PC-3 (cell line): ENCODE measurements at regions not wholly inside any gene's neighbourhood (a gene's known extent, or its start where the extent isn't known, plus 50 kb on each side); places are given as distances from the start of the nearest gene placed in this dataset.

Source experiments
- ATAC-seq: fragments of 200-7000 bp; cut with Tn5 transposase; 2 replicates; pipeline ENCODE4 v1.9.1; 2020; ENCODE audit warnings: mild to moderate bottlenecking, moderate library complexity
- BruUV-seq: library from RNA; stranded (reverse); fragments of 400-500 nt; replicated peaks from 2 replicates; lab custom pipeline; 2021; lab: Mats Ljungman, UMichigan
- CTCF ChIA-PET: fragments of 300-600 bp; sonication (Branson Sonifier 250); formaldehyde crosslinking; loops from one replicate; lab custom pipeline; 2022; ENCODE audit warnings: antibody characterized with exemption; lab: Charles Lee
- POLR2A ChIA-PET: fragments of 300-600 bp; sonication (Branson Sonifier 250); formaldehyde crosslinking; loops from one replicate; lab custom pipeline; 2022; ENCODE audit warnings: antibody characterized with exemption; ENCODE audit not compliant: unreplicated experiment; lab: Charles Lee
- DNase-seq: peaks from one replicate; pipeline ENCODE4 v3.0.0-alpha.2; 2015
- H2AFZ ChIP-seq: fragments of 300-600 bp; sonication (generic); 2 replicates; pipeline ENCODE4 v1.6.0; 2016; ENCODE audit warnings: antibody characterized with exemption, low read length
- H3F3A ChIP-seq: fragments of 300-600 bp; sonication (generic); one replicate; pipeline ENCODE4 v1.6.0; 2017; ENCODE audit warnings: antibody characterized with exemption, low read length, control low read depth, mild to moderate bottlenecking; ENCODE audit not compliant: unreplicated experiment
- H3K27ac ChIP-seq: fragments of 300-600 bp; sonication (generic); 2 replicates; pipeline ENCODE4 v1.5.1; 2016; ENCODE audit warnings: mild to moderate bottlenecking, low read length
- H3K27me3 ChIP-seq: fragments of 300-600 bp; sonication (generic); 2 replicates; pipeline ENCODE4 v1.6.1; 2016; ENCODE audit warnings: low read length, mixed read lengths
- H3K36me3 ChIP-seq: fragments of 300-600 bp; sonication (generic); 2 replicates; pipeline ENCODE4 v1.6.1; 2016; ENCODE audit warnings: low read depth, mixed run types, low read length, mixed read lengths
- H3K4me1 ChIP-seq: fragments of 300-600 bp; sonication (generic); 2 replicates; pipeline ENCODE4 v1.5.1; 2016; ENCODE audit warnings: low read length; ENCODE audit not compliant: insufficient read depth
- H3K4me2 ChIP-seq: fragments of 300-600 bp; sonication (generic); 2 replicates; pipeline ENCODE4 v1.6.0; 2016; ENCODE audit warnings: low read length
- H3K4me3 ChIP-seq: fragments of 300-600 bp; sonication (generic); 2 replicates; pipeline ENCODE4 v1.5.1; 2016; ENCODE audit warnings: mild to moderate bottlenecking, low read length, mixed read lengths
- H3K79me2 ChIP-seq: fragments of 300-600 bp; sonication (generic); 2 replicates; pipeline ENCODE4 v1.6.1; 2017; ENCODE audit warnings: low read length, mixed read lengths
- H3K9ac ChIP-seq: fragments of 300-600 bp; sonication (generic); 2 replicates; pipeline ENCODE4 v1.6.0; 2016; ENCODE audit warnings: mild to moderate bottlenecking, low read length
- H3K9me2 ChIP-seq: fragments of 300-600 bp; sonication (generic); replicated peaks from 2 replicates; pipeline ENCODE4 v1.6.1; 2016; ENCODE audit warnings: mixed run types, low read length, mixed read lengths
- H3K9me3 ChIP-seq: fragments of 300-600 bp; sonication (generic); 2 replicates; pipeline ENCODE4 v1.6.1; 2016; ENCODE audit warnings: low read length, mixed read lengths
- H4K20me1 ChIP-seq: fragments of 300-600 bp; sonication (generic); 2 replicates; pipeline ENCODE4 v1.6.1; 2016; ENCODE audit warnings: low read length, mixed read lengths
- EZH2 ChIP-seq: fragments of 300-600 bp; sonication (generic); IDR thresholded peaks from one replicate; pipeline ENCODE4 v1.6.1; 2017; ENCODE audit warnings: antibody characterized with exemption, mild to moderate bottlenecking, low read length; ENCODE audit not compliant: unreplicated experiment
- EZH2phosphoT487 ChIP-seq: fragments of 300-600 bp; sonication (generic); IDR thresholded peaks from 2 replicates; pipeline ENCODE4 v1.6.1; 2018; ENCODE audit warnings: mild to moderate bottlenecking, antibody characterized with exemption, low read length, borderline replicate concordance
- intact Hi-C: fragments of 100-400 bp; cut with micrococcal nuclease; formaldehyde crosslinking; loops from 2 replicates; pipeline ENCODE4 v1.9.0; 2023
- TF ChIP-seq, protein P1 (sequence below): fragments of 300-600 bp; sonication (generic); conservative IDR thresholded peaks from 2 replicates; pipeline ENCODE4 v1.5.1; 2017; ENCODE audit warnings: antibody characterized with exemption, low read depth, mild to moderate bottlenecking, low read length

DNA sequence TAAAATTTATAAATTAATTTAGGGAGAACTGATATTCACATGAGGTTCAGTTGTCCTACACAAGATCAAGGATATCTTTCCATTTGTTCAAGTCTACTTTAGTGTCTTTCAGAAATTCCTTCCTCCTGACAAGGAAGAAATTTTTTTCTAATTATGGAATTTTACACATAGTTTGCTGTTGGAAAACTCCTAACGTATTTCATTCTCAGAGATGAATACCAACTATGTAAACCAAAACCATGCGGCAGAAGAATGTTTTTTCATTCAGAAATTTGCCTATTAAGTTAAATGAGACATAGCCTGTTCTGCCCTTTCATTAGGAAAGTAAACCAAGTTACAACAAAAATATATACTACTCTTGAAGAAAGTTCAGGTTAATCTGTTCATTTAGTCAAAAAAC lies 111.2 kb upstream of the PRDM1 start:
- BruUV-seq, result no TSS peak
- Histone ChIP-seq H3K27ac (no peak overlapping the region), H2AFZ (no peak overlapping the region), H3K9ac (no peak overlapping the region), H3K9me3 (peaks cover 10% of the 10 kb centered on the region; the same call in 1 of the 2 replicates), H3K27me3 (no peaks in the 10 kb centered on the region), H3K4me3 (no peak overlapping the region), H3K4me1 (no peaks in the 10 kb centered on the region), H3K36me3 (no peaks in the 10 kb centered on the region), H4K20me1 (no peaks in the 10 kb centered on the region), H3K9me2 (no peaks in the 10 kb centered on the region), H3K79me2 (no peaks in the 10 kb centered on the region), H3F3A (no peaks in the 10 kb centered on the region), H3K4me2 (no peak overlapping the region)
- intact Hi-C loops, result no loop called here
- ATAC-seq (no peak), DNase-seq (no peak)
- ChIA-PET CTCF (no interaction called here), POLR2A (no interaction called here)
- no peak for TF ChIP-seq EZH2
- TF ChIP-seq, protein P1, sequence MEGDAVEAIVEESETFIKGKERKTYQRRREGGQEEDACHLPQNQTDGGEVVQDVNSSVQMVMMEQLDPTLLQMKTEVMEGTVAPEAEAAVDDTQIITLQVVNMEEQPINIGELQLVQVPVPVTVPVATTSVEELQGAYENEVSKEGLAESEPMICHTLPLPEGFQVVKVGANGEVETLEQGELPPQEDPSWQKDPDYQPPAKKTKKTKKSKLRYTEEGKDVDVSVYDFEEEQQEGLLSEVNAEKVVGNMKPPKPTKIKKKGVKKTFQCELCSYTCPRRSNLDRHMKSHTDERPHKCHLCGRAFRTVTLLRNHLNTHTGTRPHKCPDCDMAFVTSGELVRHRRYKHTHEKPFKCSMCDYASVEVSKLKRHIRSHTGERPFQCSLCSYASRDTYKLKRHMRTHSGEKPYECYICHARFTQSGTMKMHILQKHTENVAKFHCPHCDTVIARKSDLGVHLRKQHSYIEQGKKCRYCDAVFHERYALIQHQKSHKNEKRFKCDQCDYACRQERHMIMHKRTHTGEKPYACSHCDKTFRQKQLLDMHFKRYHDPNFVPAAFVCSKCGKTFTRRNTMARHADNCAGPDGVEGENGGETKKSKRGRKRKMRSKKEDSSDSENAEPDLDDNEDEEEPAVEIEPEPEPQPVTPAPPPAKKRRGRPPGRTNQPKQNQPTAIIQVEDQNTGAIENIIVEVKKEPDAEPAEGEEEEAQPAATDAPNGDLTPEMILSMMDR, result no peak
- no peak for TF ChIP-seq EZH2phosphoT487

DNA sequence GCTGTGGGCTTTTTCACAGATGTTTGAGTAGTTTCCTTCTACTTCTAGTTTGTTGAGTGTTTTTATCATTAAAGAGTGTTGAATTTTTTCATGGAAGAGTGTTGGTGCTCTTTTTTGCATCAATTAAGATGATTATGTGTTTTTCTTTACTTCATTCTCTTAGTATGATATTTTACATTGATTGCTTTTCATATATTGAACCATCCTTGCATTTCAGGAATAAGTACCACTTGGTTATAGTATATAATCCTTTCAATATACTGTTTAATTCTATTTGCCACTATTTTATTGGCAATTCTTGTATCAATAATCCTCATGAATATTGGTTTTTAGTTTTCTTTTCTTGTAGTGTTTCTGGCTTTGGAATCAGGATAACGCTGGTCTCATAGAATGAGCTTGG lies 113.7 kb upstream of the PRDM1 start:
- no peak for TF ChIP-seq EZH2phosphoT487
- TF ChIP-seq, protein P1, result no peak
- no peak for TF ChIP-seq EZH2

DNA sequence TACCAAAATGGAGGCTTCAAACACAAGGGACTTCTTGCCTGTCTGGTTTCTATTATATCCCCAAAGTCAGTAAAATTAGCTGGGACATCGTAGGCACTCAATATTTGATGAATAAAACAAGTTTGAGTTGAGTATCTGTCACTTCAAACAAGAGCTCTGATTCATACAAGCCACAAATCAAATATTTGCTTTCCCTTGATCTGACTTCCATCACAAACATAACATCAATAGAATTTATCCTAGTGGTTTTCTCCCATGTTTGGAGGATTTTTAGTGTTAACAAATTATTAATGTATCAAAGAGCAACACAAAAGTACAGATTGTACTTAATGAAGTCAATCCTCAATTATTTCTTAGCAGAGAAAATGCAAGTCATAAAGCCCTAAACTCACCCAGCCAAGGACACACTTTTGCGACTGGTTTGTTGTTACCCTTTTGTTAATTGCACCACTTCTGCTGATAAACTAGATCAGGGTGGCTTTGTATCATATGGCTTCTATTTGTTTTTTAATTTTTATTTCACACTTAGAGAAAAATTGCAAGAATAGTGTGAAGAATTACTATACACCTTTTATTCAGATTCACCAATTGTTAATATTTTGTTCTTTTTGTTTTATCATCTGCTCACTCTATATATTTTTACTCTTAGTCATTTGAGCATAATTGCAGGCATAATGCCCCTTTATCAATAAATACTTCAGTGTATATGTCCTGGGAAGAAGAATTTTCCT lies 117.4 kb upstream of the PRDM1 start:
- TF ChIP-seq, protein P1, result no peak
- TF ChIP-seq EZH2 (no peak), EZH2phosphoT487 (no peak)
- Histone ChIP-seq H2AFZ (no peak overlapping the region), H3K27me3 (no peaks in the 10 kb centered on the region), H3K9ac (no peak overlapping the region), H4K20me1 (no peaks in the 10 kb centered on the region), H3F3A (no peaks in the 10 kb centered on the region), H3K9me3 (peaks cover 10% of the 10 kb centered on the region; the same call in 1 of the 2 replicates), H3K4me1 (peaks cover 10% of the 10 kb centered on the region; the same call in 1 of the 2 replicates), H3K4me2 (peak overlapping the region; percentile 49), H3K9me2 (no peaks in the 10 kb centered on the region), H3K27ac (0 out of 2 replicates have a peak overlapping the region, but pooled peaks have one; percentile 8), H3K36me3 (no peaks in the 10 kb centered on the region), H3K79me2 (no peaks in the 10 kb centered on the region), H3K4me3 (no peak overlapping the region)
- peak; percentile 88 for ATAC-seq
- BruUV-seq, result no TSS peak
- POLR2A ChIA-PET, result no interaction called here
- CTCF ChIA-PET, result no interaction called here
- DNase-seq, result peak; percentile 75
- intact Hi-C loops, result no loop called here

More for the DNA sequence above, 113.7 kb upstream of the PRDM1 start:
- Histone ChIP-seq H3K9me3 (peaks cover 10% of the 10 kb centered on the region; the same call in 1 of the 2 replicates), H3K79me2 (no peaks in the 10 kb centered on the region), H3K36me3 (no peaks in the 10 kb centered on the region), H3K4me1 (peaks cover 10% of the 10 kb centered on the region; the same call in 1 of the 2 replicates), H3F3A (no peaks in the 10 kb centered on the region), H3K9me2 (no peaks in the 10 kb centered on the region), H3K9ac (no peak overlapping the region), H3K4me2 (no peak overlapping the region), H2AFZ (no peak overlapping the region), H3K27ac (no peak overlapping the region), H3K4me3 (no peak overlapping the region), H4K20me1 (no peaks in the 10 kb centered on the region), H3K27me3 (no peaks in the 10 kb centered on the region)
- ChIA-PET POLR2A (no interaction called here), CTCF (no interaction called here)
- no TSS peak for BruUV-seq
- no peak for ATAC-seq
- DNase-seq, result no peak
- intact Hi-C loops, result no loop called here
